Skeletal muscle satellite cell (primary cell): ENCODE measurements at regions not wholly inside any gene's neighbourhood (a gene's known extent, or its start where the extent isn't known, plus 50 kb on each side); places are given as distances from the start of the nearest gene placed in this dataset.

Experiments
- H3K27me3 ChIP-seq: 2 replicates; pipeline ENCODE4 v1.7.0; 2013; ENCODE audit warnings: low read length; ENCODE audit not compliant: control insufficient read depth, insufficient read depth
- H3K36me3 ChIP-seq: 2 replicates; pipeline ENCODE4 v1.7.0; 2013; ENCODE audit warnings: mild to moderate bottlenecking, control low read depth, low read length; ENCODE audit not compliant: insufficient read depth
- H3K4me1 ChIP-seq: 2 replicates; pipeline ENCODE4 v1.7.0; 2013; ENCODE audit warnings: low read length; ENCODE audit not compliant: control insufficient read depth, insufficient read depth
- H3K4me2 ChIP-seq: 2 replicates; pipeline ENCODE4 v1.7.0; 2013; ENCODE audit warnings: mild to moderate bottlenecking, low read length
- H3K4me3 ChIP-seq: 2 replicates; pipeline ENCODE4 v1.7.0; 2013; ENCODE audit warnings: low read length
- H3K9ac ChIP-seq: 2 replicates; pipeline ENCODE4 v1.7.0; 2013; ENCODE audit warnings: mild to moderate bottlenecking, low read depth, low read length, moderate library complexity
- H3K9me3 ChIP-seq: replicated peaks from 2 replicates; pipeline ENCODE4 v1.7.0; 2013; ENCODE audit warnings: mild to moderate bottlenecking, control low read depth, low read length

DNA sequence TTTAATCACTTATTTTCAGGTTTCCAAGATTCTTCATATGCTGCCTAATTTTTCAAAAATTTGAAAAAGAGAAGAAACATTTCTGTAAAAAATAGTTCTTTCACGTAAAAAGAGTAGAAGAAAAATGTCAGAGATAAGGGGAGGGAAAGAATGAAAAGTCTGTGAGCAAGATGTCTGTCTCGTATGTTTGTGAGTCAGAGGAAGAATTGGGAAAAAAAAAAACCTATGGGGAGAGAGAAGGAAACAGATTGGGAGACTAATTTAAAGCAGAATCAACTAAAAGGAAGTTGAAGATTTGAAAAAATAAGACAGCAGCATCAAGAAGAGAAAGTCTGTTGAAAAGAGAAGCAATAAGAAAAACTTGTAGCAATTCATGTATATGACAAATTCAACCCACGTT lies 456.3 kb downstream of the HINT1 start:
- Histone ChIP-seq H3K9ac (no peak overlapping the region), H3K4me1 (no peaks in the 10 kb centered on the region), H3K27me3 (no peaks in the 10 kb centered on the region), H3K9me3 (no peaks in the 10 kb centered on the region), H3K36me3 (no peaks in the 10 kb centered on the region), H3K4me2 (no peak overlapping the region), H3K4me3 (no peak overlapping the region)

DNA sequence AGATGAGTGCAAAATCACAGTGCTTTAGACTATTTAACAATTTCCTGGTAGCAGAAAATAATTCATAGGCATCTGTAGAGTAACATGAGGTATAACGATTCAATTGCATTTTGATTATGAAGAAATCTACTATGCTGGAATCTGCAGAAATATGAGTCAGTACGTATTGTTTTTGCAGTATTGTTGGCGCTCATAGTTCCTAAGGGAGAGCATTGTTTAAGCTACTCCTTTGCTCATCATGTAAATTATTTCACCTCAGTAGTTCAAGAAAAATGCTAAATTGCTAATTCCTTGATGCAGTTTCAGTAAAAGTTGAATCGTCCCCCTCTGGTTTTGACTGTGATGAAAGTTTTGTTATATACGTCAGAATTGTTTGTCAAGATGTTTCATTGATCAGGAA lies 458.4 kb downstream of the HINT1 start:
- no peaks in the 10 kb centered on the region for H3K27me3 ChIP-seq
- H3K9ac ChIP-seq, result no peak overlapping the region
- H3K4me2 ChIP-seq, result no peak overlapping the region

DNA sequence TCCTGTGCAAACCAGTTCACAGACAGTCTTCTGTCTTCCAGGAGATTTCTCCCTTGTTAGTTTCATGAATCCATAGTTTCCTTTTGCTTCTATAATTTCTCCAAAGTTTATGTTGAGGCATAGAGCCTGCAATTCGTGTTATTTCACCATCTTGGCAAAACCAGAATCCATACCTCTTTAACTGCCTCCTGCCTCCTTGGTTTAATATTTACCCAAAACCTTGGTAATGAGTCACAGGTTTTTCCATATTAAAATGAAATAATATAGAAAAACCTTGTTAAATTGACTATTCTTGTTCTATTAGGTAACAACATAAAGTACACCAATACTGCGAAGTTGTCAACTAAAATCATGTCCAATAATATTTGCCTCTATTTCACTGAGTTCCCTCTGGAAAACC lies 459.7 kb downstream of the HINT1 start:
- H3K4me2 ChIP-seq, result no peak overlapping the region
- no peaks in the 10 kb centered on the region for H3K9me3 ChIP-seq
- H3K4me1 ChIP-seq, result no peaks in the 10 kb centered on the region
- no peak overlapping the region for H3K9ac ChIP-seq
- no peak overlapping the region for H3K4me3 ChIP-seq
- H3K27me3 ChIP-seq, result no peaks in the 10 kb centered on the region
- no peaks in the 10 kb centered on the region for H3K36me3 ChIP-seq

More for the DNA sequence above, 458.4 kb downstream of the HINT1 start:
- H3K4me1 ChIP-seq, result no peaks in the 10 kb centered on the region
- no peaks in the 10 kb centered on the region for H3K9me3 ChIP-seq
- H3K36me3 ChIP-seq, result no peaks in the 10 kb centered on the region
- H3K4me3 ChIP-seq, result no peak overlapping the region

DNA sequence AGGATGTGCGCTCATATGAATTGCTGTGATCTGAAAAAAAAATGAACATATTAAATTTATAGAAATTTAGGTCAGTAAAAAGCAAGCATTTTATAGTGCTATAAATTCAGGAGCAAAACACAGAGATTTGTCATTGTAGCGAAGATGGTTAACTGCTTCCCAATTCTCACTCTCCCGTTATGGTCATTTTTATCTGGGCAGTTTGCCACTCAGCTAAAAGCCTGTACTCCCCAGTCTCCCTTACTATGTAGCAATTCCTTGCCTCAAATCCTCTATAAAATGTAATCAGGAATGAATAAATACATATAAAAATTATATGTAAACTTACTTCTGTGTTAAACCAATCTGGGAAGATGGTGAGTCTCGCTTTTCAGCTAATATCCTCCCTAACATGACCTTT lies 471.5 kb downstream of the HINT1 start:
- H3K9me3 ChIP-seq, result no peaks in the 10 kb centered on the region

DNA sequence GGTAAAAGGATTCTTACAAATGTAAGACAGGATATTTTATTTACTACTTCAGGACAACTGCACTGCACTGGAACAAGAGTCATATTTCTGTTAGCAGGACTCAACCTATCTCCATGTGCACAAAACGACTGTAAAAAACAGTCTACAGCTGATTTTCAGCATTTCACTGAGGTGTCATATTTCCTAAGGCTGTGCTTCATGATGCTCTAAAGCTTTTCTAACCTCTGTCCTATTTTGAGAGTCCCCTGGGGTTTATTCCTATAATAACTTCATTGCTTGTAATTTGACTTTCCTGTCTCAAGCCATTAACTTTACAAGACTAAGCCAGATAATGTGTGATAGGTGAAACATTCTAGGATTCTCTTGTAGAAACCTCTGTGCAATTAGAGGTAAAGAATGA lies 472.3 kb downstream of the HINT1 start:
- no peak overlapping the region for H3K4me2 ChIP-seq
- no peaks in the 10 kb centered on the region for H3K36me3 ChIP-seq
- no peaks in the 10 kb centered on the region for H3K4me1 ChIP-seq
- H3K4me3 ChIP-seq, result no peak overlapping the region
- H3K9ac ChIP-seq, result no peak overlapping the region
- H3K27me3 ChIP-seq, result no peaks in the 10 kb centered on the region
- no peaks in the 10 kb centered on the region for H3K9me3 ChIP-seq

More for the DNA sequence above, 471.5 kb downstream of the HINT1 start:
- H3K27me3 ChIP-seq, result no peaks in the 10 kb centered on the region
- no peak overlapping the region for H3K4me3 ChIP-seq
- no peaks in the 10 kb centered on the region for H3K36me3 ChIP-seq
- no peak overlapping the region for H3K4me2 ChIP-seq
- no peak overlapping the region for H3K9ac ChIP-seq
- H3K4me1 ChIP-seq, result no peaks in the 10 kb centered on the region

DNA sequence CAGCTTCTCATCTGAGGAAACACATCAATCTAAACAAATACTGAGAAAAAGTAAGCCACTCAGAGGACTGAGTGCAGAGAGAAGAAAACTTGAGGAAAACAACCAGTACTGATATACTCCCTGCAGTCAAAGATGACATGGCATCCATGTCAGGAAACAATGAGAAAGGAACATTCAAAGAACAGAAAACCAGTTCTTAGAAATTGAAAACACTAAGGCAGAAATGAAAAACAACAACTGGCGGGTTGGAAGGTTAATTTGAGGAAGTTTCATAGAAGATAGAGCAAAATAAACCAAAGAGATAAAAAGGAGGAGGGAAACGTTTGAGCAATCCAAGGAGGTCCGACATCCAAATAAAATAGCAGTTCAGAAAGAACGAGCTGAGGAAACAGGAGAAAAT lies 475.2 kb downstream of the HINT1 start:
- Histone ChIP-seq H3K9ac (no peak overlapping the region), H3K27me3 (no peaks in the 10 kb centered on the region), H3K4me2 (no peak overlapping the region), H3K36me3 (no peaks in the 10 kb centered on the region), H3K4me1 (no peaks in the 10 kb centered on the region), H3K9me3 (no peaks in the 10 kb centered on the region), H3K4me3 (no peak overlapping the region)

DNA sequence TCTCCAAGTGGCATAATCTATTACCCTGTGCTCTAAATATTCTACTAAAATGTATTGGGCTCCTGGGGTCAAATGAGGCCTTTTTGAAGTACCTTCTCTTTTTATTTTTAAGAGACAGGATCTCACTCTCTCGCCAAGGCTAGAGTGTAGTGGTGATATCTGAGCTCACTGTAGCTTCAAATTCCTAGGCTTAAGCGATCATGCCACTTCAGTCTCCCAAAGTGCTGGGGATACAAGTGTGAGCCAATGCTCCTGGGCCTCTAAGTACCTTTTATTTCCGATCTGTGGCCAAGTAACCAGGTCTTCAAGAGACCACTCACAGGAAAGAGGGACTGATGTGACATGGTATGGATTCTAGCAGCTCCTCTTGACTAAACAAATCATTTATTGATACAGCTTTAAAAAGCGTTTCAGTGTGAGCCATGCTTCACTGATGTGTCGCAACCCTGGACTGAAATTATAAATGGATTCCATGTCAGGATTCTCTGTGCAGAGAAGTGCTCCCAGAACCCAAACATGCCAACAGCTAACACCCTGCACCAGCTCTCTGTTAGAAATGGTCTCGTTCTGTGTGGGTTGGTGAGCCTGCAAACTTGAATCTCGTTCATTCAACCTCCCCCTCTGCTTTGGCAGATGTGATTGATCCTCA lies 477.8 kb downstream of the HINT1 start:
- Histone ChIP-seq H3K4me3 (no peak overlapping the region), H3K9me3 (no peaks in the 10 kb centered on the region), H3K4me2 (no peak overlapping the region), H3K27me3 (no peaks in the 10 kb centered on the region), H3K36me3 (no peaks in the 10 kb centered on the region), H3K9ac (no peak overlapping the region), H3K4me1 (no peaks in the 10 kb centered on the region)

DNA sequence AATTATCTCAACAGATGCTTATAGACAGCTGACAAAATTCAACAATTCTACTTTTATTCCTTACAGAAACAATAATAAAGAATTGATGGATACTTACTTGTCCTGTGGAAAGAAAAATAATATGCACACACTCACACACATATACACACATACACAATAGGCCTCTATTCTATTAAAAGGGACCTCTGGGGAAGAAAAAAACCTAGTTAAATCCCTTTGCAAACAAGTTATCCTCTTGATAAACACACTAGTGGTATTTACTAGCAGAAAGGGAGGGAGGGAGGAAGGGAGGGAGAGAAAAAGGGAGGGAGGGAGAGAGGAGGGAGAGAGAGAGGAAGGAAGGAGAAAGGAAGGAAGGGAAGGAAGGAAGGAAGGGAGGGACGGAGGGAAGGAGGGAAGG lies 486.4 kb downstream of the HINT1 start:
- no peaks in the 10 kb centered on the region for H3K4me1 ChIP-seq
- H3K4me2 ChIP-seq, result no peak overlapping the region
- no peak overlapping the region for H3K4me3 ChIP-seq
- no peaks in the 10 kb centered on the region for H3K27me3 ChIP-seq
- no peaks in the 10 kb centered on the region for H3K9me3 ChIP-seq
- no peak overlapping the region for H3K9ac ChIP-seq
- no peaks in the 10 kb centered on the region for H3K36me3 ChIP-seq

DNA sequence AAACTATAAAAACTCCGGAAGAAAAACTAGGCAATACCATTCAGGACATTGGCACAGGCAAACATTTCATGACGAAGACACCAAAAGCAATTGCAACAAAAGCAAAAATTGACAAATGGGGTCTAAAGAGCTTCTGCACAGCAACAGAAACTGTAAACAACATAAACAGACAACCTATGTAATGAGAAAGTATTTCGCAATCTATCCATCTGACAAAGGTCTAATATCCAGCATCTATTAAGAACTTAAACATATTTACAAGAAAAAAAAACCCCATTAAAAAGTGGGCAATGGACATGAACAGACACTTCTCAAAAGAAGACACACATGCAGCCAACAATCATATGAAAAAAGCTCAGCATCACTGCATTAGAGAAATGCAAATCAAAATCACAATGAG lies 498.6 kb downstream of the HINT1 start:
- Histone ChIP-seq H3K27me3 (no peaks in the 10 kb centered on the region), H3K4me1 (no peaks in the 10 kb centered on the region), H3K36me3 (no peaks in the 10 kb centered on the region), H3K9me3 (no peaks in the 10 kb centered on the region), H3K4me2 (no peak overlapping the region), H3K4me3 (no peak overlapping the region), H3K9ac (no peak overlapping the region)

DNA sequence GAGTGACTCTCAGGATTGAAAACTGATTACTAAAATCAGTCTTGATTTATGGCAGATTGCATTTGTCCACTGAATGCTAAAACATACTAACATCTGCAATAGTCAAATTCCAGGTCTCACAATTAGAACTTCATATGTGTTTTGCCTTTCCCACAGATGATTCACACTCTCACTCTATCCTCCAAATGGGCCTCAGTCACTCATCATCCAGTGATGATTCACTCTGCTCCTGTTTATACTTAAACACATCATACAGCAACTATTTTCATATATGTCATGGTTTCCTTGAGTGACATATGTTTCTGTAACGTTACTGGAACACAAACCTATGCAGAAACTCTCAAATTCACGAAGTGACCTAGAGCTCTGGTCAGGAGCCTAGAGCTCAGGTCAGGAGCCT lies 512.9 kb downstream of the HINT1 start:
- Histone ChIP-seq H3K4me2 (no peak overlapping the region), H3K9ac (no peak overlapping the region), H3K4me3 (no peak overlapping the region), H3K4me1 (no peaks in the 10 kb centered on the region), H3K9me3 (no peaks in the 10 kb centered on the region), H3K27me3 (no peaks in the 10 kb centered on the region), H3K36me3 (no peaks in the 10 kb centered on the region)

DNA sequence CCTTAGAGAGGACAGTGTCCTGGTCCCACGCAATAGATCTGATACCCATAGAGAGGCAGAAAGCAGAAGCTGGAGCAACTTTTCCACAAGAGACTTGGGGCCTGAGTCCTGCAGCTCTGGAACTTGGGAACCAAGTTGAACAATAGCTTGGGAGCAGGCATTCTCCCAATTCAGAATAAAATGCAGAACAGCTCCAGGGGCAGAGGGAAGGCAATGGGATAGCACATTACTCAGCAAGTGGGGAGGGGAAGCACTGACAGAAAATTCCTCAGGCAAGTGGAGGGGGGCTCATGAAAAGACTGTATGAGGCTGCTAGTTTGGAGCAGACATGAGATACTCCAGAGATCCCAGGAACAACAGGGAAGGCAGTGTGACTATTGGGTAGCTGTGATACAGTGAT lies 513.6 kb downstream of the HINT1 start:
- Histone ChIP-seq H3K4me3 (no peak overlapping the region), H3K4me2 (no peak overlapping the region), H3K9ac (no peak overlapping the region), H3K27me3 (no peaks in the 10 kb centered on the region), H3K9me3 (no peaks in the 10 kb centered on the region), H3K36me3 (no peaks in the 10 kb centered on the region), H3K4me1 (no peaks in the 10 kb centered on the region)

DNA sequence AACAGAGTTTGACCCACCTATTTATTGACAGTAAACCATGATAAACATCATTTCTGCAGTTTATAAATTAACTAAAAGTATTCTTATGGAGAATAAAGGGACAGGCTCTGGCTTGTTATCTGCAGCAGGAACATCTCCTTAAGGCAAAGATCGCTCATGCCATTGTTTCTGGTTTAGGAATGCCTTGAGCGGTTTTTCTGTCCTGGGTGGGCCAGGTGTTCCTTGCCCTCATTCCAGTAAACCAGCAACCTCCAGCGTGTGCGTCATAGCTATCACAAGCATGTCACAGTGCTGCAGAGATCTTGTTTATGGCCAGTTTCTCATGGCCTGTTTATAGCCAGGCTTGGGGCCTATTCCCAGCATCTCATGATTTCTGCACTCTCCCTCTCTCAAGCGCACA lies 521.7 kb downstream of the HINT1 start:
- no peak overlapping the region for H3K9ac ChIP-seq

More for the DNA sequence above, 521.7 kb downstream of the HINT1 start:
- Histone ChIP-seq H3K9me3 (peaks cover 3% of the 10 kb centered on the region), H3K27me3 (no peaks in the 10 kb centered on the region), H3K4me3 (no peak overlapping the region), H3K4me2 (no peak overlapping the region), H3K36me3 (no peaks in the 10 kb centered on the region), H3K4me1 (no peaks in the 10 kb centered on the region)
